SU-DHL-6 (cell line): ENCODE measurements at regions not wholly inside any gene's neighbourhood (a gene's known extent, or its start where the extent isn't known, plus 50 kb on each side); places are given as distances from the start of the nearest gene placed in this dataset.

Experiments used
- H2AFZ ChIP-seq: fragments of 200-600 bp; sonication (generic); 2 replicates; pipeline ENCODE4 v1.6.1; 2014; ENCODE audit warnings: low read depth, mild to moderate bottlenecking, moderate library complexity, mixed read lengths, antibody characterized with exemption, low read length; ENCODE audit not compliant: severe bottlenecking
- H3F3A ChIP-seq: fragments of 200-600 bp; shearing (Covaris generic); 2 replicates; pipeline ENCODE4 v1.6.0; 2016; ENCODE audit warnings: antibody characterized with exemption, mild to moderate bottlenecking; ENCODE audit not compliant: insufficient read depth
- H3K27ac ChIP-seq: fragments of 200-600 bp; sonication (generic); 2 replicates; pipeline ENCODE4 v1.5.1; 2016; ENCODE audit warnings: low read depth, mild to moderate bottlenecking, low read length, moderate library complexity, mixed read lengths
- H3K27me3 ChIP-seq: fragments of 200-600 bp; sonication (generic), shearing (Covaris generic); 2 replicates; pipeline ENCODE4 v1.6.0; 2014; ENCODE audit warnings: mild to moderate bottlenecking, low read length
- H3K36me3 ChIP-seq: fragments of 200-600 bp; sonication (generic); 2 replicates; pipeline ENCODE4 v1.6.1; 2014; ENCODE audit warnings: mild to moderate bottlenecking, low read length, mixed read lengths
- H3K4me2 ChIP-seq: fragments of 300-600, 200-600 bp; shearing (Covaris generic), sonication (generic); 2 replicates; pipeline ENCODE4 v1.6.0; 2014; ENCODE audit warnings: low read length, low read depth, mild to moderate bottlenecking; ENCODE audit not compliant: poor library complexity, severe bottlenecking
- H3K4me3 ChIP-seq: fragments of 200-600 bp; sonication (generic); 2 replicates; pipeline ENCODE4 v1.5.1; 2014; ENCODE audit warnings: antibody characterized with exemption, low read length, mild to moderate bottlenecking, mixed read lengths; ENCODE audit not compliant: insufficient read depth, poor library complexity, severe bottlenecking
- H3K79me2 ChIP-seq: fragments of 200-600 bp; sonication (generic); 2 replicates; pipeline ENCODE4 v1.6.1; 2014; ENCODE audit warnings: mild to moderate bottlenecking, low read length, moderate library complexity; ENCODE audit not compliant: insufficient read depth
- H3K9ac ChIP-seq: fragments of 200-600 bp; sonication (generic); 2 replicates; pipeline ENCODE4 v1.7.0; 2014; ENCODE audit warnings: mild to moderate bottlenecking, low read length
- H3K9me2 ChIP-seq: fragments of 200-600 bp; sonication (generic); replicated peaks from 2 replicates; pipeline ENCODE4 v1.6.1; 2014; ENCODE audit warnings: low read length; ENCODE audit not compliant: insufficient read depth
- H3K9me3 ChIP-seq: fragments of 200-600 bp; sonication (generic); 2 replicates; pipeline ENCODE4 v1.6.1; 2014; ENCODE audit warnings: low read length, mixed read lengths; ENCODE audit not compliant: insufficient read depth
- H4K20me1 ChIP-seq: fragments of 200-600 bp; sonication (generic); 2 replicates; pipeline ENCODE4 v1.6.1; 2014; ENCODE audit warnings: low read depth, mild to moderate bottlenecking, antibody characterized with exemption, low read length, moderate library complexity, mixed read lengths
- EZH2phosphoT487 ChIP-seq: fragments of 200-600 bp; sonication (generic), shearing (Covaris generic); conservative IDR thresholded peaks from 2 replicates; pipeline ENCODE4 v1.6.1; 2018; ENCODE audit warnings: mild to moderate bottlenecking, antibody characterized with exemption, low read length, moderate library complexity, mixed read lengths
- TF ChIP-seq, protein P1 (sequence below): fragments of 200-600 bp; sonication (generic); IDR thresholded peaks from one replicate; pipeline ENCODE4 v1.5.1; 2017; ENCODE audit warnings: antibody characterized with exemption, mild to moderate bottlenecking, low read length, moderate library complexity; ENCODE audit not compliant: insufficient read depth, poor library complexity, severe bottlenecking

DNA sequence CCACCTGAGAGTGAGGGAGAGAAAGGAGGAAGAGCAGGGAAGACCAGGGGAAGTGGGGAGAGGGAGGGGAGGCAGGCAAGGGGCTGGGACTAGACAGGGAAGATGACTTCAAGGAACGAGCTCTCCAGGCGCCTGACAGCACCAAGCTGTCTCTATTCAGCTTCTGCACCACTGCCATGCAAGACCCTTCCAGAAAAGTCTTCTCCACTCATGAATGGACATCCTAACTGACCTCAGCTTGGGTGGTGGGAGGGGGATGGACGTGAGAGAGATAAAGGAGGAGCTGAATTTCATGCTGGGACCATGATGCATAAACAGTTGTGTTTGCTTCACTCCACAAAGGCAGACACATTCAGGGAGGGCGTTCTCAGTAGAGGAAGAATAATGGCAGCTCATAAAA lies 206.4 kb upstream of the ARL4C start:
- Histone ChIP-seq H4K20me1 (no peaks in the 10 kb centered on the region), H3K9me2 (no peaks in the 10 kb centered on the region), H3K27me3 (no peaks in the 10 kb centered on the region), H3K4me2 (no peak overlapping the region), H2AFZ (no peak overlapping the region), H3K79me2 (no peaks in the 10 kb centered on the region), H3F3A (no peaks in the 10 kb centered on the region), H3K36me3 (no peaks in the 10 kb centered on the region), H3K4me3 (no peak overlapping the region), H3K27ac (no peak overlapping the region), H3K9me3 (no peaks in the 10 kb centered on the region; the same call in 1 of the 2 replicates), H3K9ac (no peak overlapping the region)
- TF ChIP-seq, protein P1, sequence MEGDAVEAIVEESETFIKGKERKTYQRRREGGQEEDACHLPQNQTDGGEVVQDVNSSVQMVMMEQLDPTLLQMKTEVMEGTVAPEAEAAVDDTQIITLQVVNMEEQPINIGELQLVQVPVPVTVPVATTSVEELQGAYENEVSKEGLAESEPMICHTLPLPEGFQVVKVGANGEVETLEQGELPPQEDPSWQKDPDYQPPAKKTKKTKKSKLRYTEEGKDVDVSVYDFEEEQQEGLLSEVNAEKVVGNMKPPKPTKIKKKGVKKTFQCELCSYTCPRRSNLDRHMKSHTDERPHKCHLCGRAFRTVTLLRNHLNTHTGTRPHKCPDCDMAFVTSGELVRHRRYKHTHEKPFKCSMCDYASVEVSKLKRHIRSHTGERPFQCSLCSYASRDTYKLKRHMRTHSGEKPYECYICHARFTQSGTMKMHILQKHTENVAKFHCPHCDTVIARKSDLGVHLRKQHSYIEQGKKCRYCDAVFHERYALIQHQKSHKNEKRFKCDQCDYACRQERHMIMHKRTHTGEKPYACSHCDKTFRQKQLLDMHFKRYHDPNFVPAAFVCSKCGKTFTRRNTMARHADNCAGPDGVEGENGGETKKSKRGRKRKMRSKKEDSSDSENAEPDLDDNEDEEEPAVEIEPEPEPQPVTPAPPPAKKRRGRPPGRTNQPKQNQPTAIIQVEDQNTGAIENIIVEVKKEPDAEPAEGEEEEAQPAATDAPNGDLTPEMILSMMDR = no peak
- no peak for TF ChIP-seq EZH2phosphoT487

DNA sequence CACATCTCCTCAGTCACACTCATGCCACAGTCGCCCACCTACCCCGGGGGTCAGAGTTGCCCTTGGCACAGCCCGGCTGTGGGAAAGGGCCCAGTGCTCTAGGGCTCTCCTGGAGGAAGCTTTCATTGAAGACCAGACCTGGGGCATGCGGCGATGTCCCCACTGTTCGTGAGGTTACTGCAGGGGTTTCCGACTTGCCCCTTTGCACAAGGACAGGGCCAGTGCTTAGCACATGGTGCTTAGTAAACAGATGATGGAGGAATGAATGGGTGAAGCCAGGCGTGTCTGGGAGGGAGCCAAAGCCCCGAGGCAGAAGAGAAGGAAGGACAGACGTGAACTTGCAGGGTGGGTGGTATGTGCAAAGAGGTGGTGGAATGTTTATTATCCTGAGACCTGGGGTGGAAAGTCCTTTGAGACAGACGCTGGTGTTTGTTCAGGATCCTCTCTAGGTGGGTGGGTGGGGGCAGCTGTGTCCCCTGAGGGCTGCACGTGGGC lies 205.9 kb upstream of the ARL4C start:
- Histone ChIP-seq H3K27me3 (no peaks in the 10 kb centered on the region), H3K27ac (no peak overlapping the region), H2AFZ (no peak overlapping the region), H3K79me2 (no peaks in the 10 kb centered on the region), H3K9me3 (no peaks in the 10 kb centered on the region; the same call in 1 of the 2 replicates), H3K36me3 (no peaks in the 10 kb centered on the region), H3K4me3 (no peak overlapping the region), H3K4me2 (no peak overlapping the region), H3F3A (no peaks in the 10 kb centered on the region), H3K9ac (no peak overlapping the region), H3K9me2 (no peaks in the 10 kb centered on the region), H4K20me1 (no peaks in the 10 kb centered on the region)
- no peak for TF ChIP-seq EZH2phosphoT487
- TF ChIP-seq, protein P1 = no peak

DNA sequence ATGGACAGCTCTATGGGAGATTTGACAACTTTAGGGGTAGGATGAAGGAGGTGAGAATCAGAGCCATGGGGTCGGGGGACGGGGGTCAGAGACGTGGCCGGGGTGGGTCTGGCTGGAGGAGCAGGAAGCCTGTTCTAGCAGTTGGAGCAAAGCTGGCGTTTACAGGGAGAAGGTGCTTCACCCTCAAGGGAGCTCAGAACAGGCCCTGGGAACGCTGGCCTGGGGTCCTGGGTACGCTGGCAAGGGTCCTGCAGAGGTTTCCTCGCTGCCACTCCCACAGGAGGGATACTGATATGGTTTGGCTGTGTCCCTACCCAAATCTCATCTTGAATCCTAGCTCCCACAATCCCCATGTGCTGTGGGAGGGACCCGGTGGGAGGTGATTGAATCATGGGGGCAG lies 205.0 kb upstream of the ARL4C start:
- H3K79me2 ChIP-seq = no peaks in the 10 kb centered on the region
- no peaks in the 10 kb centered on the region; the same call in 1 of the 2 replicates for H3K9me3 ChIP-seq
- no peak overlapping the region for H3K4me2 ChIP-seq
- no peak overlapping the region for H3K4me3 ChIP-seq
- H3K27me3 ChIP-seq = no peaks in the 10 kb centered on the region
- no peaks in the 10 kb centered on the region for H3F3A ChIP-seq
- no peaks in the 10 kb centered on the region for H4K20me1 ChIP-seq
- no peaks in the 10 kb centered on the region for H3K36me3 ChIP-seq
- TF ChIP-seq, protein P1 = no peak
- TF ChIP-seq EZH2phosphoT487 = no peak
- no peak overlapping the region for H3K27ac ChIP-seq
- no peaks in the 10 kb centered on the region for H3K9me2 ChIP-seq
- H3K9ac ChIP-seq = no peak overlapping the region
- H2AFZ ChIP-seq = no peak overlapping the region

DNA sequence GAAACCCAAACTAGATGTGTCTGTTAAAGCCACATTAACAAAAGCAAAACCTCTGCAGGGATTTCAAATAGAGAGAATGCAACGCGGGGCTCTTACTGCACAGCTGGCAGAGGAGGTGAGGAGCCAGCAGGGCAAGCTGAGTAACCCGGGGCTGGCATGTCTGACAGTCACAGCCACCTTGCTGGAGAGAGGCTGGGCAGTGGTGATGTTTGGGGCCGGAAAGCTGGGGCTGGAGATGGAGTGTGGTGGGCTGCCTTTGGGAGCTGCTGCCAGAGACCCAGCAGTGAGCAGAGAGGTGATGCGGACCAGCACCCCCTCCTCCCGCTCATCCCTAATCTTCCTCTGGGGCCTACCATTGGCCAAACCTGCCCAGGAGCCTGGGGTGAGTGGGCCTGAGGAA lies 204.5 kb upstream of the ARL4C start:
- Histone ChIP-seq H3K9me2 (no peaks in the 10 kb centered on the region), H3K36me3 (no peaks in the 10 kb centered on the region), H3K27ac (no peak overlapping the region), H3K4me2 (no peak overlapping the region), H3K27me3 (no peaks in the 10 kb centered on the region), H3K9me3 (no peaks in the 10 kb centered on the region; the same call in 1 of the 2 replicates), H3K9ac (no peak overlapping the region), H3K4me3 (no peak overlapping the region), H3K79me2 (no peaks in the 10 kb centered on the region), H4K20me1 (no peaks in the 10 kb centered on the region), H2AFZ (no peak overlapping the region), H3F3A (no peaks in the 10 kb centered on the region)
- TF ChIP-seq, protein P1 = no peak
- no peak for TF ChIP-seq EZH2phosphoT487
